ENCODE measurements at regions not wholly inside any gene's neighbourhood (a gene's known extent, or its start where the extent isn't known, plus 50 kb on each side); places are given as distances from the start of the nearest gene placed in this dataset.

DNA sequence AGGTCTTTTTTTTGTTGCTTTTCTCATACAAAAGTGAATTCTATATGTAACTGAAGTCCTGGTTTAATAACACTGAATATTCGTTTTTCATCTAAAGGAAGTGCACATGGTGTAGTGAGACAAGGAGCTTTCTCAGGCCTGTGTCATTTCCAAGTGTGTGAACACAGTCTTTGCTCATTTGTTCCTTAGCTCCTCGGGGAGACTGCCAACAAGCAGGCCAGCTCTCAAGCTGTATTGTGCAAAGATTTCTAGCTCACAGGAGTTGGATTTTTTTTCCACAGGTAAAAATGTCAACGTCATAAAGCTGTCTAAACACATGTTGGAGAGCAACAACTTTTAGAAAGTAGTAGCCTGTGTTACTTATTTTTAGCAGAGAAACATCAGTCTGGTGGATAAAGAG, 87.8 kb upstream of the S1PR1 start:
- Histone ChIP-seq H3K4me3 (no peak overlapping the region), H3K36me3 (no peaks in the 10 kb centered on the region), H3K27ac (no peak overlapping the region), H3K4me1 (no peaks in the 10 kb centered on the region), H3K9me3 (no peaks in the 10 kb centered on the region), H3K27me3 (no peaks in the 10 kb centered on the region)
- DNase-seq (ENCODE audit: low spot score in 2 of 2): no peak
- no peak for TF ChIP-seq POLR2A (IDR thresholded peaks at IDR 0.05)
- TF ChIP-seq, protein P1, sequence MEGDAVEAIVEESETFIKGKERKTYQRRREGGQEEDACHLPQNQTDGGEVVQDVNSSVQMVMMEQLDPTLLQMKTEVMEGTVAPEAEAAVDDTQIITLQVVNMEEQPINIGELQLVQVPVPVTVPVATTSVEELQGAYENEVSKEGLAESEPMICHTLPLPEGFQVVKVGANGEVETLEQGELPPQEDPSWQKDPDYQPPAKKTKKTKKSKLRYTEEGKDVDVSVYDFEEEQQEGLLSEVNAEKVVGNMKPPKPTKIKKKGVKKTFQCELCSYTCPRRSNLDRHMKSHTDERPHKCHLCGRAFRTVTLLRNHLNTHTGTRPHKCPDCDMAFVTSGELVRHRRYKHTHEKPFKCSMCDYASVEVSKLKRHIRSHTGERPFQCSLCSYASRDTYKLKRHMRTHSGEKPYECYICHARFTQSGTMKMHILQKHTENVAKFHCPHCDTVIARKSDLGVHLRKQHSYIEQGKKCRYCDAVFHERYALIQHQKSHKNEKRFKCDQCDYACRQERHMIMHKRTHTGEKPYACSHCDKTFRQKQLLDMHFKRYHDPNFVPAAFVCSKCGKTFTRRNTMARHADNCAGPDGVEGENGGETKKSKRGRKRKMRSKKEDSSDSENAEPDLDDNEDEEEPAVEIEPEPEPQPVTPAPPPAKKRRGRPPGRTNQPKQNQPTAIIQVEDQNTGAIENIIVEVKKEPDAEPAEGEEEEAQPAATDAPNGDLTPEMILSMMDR (IDR thresholded peaks at IDR 0.05): no peak
- intact Hi-C loops (cut with DNase I; ENCODE audit: low total_unique reads): no loop called here

DNA sequence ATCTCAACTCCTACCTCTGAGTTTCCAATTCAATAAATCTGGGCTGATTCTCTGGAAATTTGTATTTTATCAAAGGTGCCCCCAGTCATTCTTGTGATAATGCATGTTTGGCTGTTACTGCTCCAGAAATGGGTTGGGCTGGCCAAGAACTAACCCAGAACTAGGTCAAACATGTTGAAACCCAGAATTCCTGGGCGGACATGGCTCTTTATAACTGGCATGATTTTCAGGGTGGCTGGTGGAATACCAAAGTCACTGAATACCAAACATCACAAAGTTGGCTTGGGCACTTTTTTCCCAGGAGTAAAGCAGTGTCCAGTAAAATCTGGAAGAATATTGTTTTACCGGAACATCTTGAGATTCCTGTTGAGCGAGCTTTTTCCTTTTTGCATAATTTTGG, 89.4 kb upstream of the S1PR1 start:
- intact Hi-C loops (cut with DNase I; ENCODE audit: low total_unique reads): no loop called here
- H3K27me3 ChIP-seq: no peaks in the 10 kb centered on the region
- no peak for DNase-seq (ENCODE audit: low spot score in 2 of 2)
- H3K4me1 ChIP-seq: no peaks in the 10 kb centered on the region
- TF ChIP-seq, protein P1 (IDR thresholded peaks at IDR 0.05): no peak
- TF ChIP-seq POLR2A (IDR thresholded peaks at IDR 0.05) (no peak), POLR2AphosphoS5 (IDR thresholded peaks at IDR 0.05) (no peak)
- no peaks in the 10 kb centered on the region for H3K9me3 ChIP-seq
- no peak overlapping the region for H3K4me3 ChIP-seq
- H3K27ac ChIP-seq: no peak overlapping the region
- H3K36me3 ChIP-seq: no peaks in the 10 kb centered on the region

DNA sequence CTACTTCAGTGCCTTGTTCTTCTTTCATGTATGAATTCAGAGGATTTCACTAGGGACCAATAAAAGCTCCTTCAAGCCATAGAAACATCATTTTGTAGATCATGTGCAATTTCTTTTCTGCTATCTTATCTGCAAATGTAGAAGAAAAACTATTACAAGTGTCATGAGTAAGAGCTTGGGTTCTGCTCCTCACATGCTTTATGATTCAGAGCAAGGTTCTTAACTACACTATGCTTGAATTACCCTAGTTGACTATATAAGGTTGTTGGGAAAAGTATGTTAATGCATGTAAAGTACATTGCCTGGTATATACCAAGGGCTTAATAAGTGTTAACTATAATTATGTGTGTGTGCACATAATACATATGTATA, 91.4 kb upstream of the S1PR1 start:
- Histone ChIP-seq H3K27me3 (no peaks in the 10 kb centered on the region), H3K4me1 (no peaks in the 10 kb centered on the region), H3K4me3 (no peak overlapping the region), H3K9me3 (no peaks in the 10 kb centered on the region), H3K36me3 (no peaks in the 10 kb centered on the region), H3K27ac (no peak overlapping the region)
- intact Hi-C loops (cut with DNase I; ENCODE audit: low total_unique reads): no loop called here
- TF ChIP-seq, protein P1 (IDR thresholded peaks at IDR 0.05): no peak
- no peak for TF ChIP-seq POLR2A (IDR thresholded peaks at IDR 0.05)
- TF ChIP-seq POLR2AphosphoS5 (IDR thresholded peaks at IDR 0.05): no peak
- no peak for DNase-seq (ENCODE audit: low spot score in 2 of 2)

DNA sequence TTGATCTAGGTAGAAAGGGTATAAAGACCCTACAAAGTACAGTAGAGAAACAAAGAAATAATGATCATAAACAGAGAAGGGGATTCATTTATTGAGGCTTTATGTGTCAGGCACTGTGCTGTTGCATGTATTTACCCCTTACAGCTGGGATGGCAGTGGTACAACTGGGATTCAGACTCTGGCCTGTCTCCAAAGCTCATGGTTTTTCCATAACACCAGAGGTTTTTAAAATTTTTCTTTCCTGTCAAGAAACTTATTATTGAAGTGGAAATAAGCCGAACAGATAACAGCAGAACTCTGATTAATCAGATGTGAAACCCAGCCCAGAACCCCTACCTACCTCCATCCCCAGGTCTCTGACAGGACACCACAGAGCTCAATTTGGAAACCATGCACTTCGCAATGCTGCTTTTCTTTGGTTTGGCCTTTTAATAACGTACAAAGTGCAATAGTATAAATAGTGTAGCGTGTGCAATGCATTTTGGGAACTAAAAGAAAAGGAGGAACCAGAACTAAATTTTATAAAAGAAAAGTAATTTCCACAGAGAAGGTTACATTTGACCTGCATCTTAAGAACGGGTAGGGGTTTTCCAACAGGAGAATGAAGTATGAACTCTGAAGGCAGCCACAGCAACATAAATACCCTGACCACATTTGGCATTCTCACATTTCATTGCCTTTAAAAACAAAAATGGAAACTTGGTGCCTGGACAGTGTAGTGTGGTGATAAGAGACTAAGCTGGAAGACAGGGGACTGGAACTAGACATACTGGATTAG, 92.0 kb upstream of the S1PR1 start:
- Histone ChIP-seq H3K9me3 (no peaks in the 10 kb centered on the region), H3K4me3 (no peak overlapping the region), H3K36me3 (no peaks in the 10 kb centered on the region), H3K27me3 (no peaks in the 10 kb centered on the region), H3K4me1 (no peaks in the 10 kb centered on the region), H3K27ac (no peak overlapping the region)
- TF ChIP-seq POLR2AphosphoS5 (IDR thresholded peaks at IDR 0.05) (no peak), POLR2A (IDR thresholded peaks at IDR 0.05) (no peak)
- TF ChIP-seq, protein P1 (IDR thresholded peaks at IDR 0.05): no peak
- intact Hi-C loops (cut with DNase I; ENCODE audit: low total_unique reads): no loop called here
- DNase-seq (ENCODE audit: low spot score in 2 of 2): no peak

DNA sequence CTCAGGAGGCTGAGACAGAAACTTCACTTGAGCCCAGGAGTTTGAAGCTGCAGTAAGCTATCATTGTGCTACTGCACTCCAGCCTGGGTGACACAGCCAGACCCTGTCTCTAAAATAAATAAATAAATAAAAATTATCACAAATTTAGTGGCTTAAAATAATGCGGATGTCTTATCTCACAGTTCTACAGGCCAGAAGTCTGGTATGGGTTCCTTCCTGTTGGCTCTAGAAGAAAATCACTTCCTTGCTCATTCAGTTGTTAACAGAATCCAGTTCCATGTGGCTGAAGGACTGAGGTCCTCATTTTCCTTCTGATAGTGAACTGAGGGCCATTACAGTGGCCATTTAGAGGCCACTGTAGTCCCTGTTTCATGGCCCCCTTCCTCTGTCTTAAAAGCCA, 94.6 kb upstream of the S1PR1 start:
- Histone ChIP-seq H3K27me3 (no peaks in the 10 kb centered on the region), H3K4me1 (no peaks in the 10 kb centered on the region), H3K4me3 (no peak overlapping the region), H3K9me3 (no peaks in the 10 kb centered on the region), H3K36me3 (no peaks in the 10 kb centered on the region), H3K27ac (no peak overlapping the region)
- DNase-seq (ENCODE audit: low spot score in 2 of 2): no peak
- TF ChIP-seq, protein P1 (IDR thresholded peaks at IDR 0.05): no peak
- TF ChIP-seq POLR2AphosphoS5 (IDR thresholded peaks at IDR 0.05) (no peak), POLR2A (IDR thresholded peaks at IDR 0.05) (no peak)
- intact Hi-C loops (cut with DNase I; ENCODE audit: low total_unique reads): no loop called here
